CD4-positive, alpha-beta T cell (primary cell): ENCODE measurements at regions not wholly inside any gene's neighbourhood (a gene's known extent, or its start where the extent isn't known, plus 50 kb on each side); places are given as distances from the start of the nearest gene placed in this dataset.

Experiments
- ATAC-seq: fragments of 200-7000 bp; cut with Tn5 transposase; one replicate; pipeline ENCODE4 v1.10.0; 2022; ENCODE audit warnings: mild to moderate bottlenecking; ENCODE audit not compliant: poor library complexity
- CTCF ChIA-PET: fragments of 350-600 bp; sonication (Branson Sonifier 250); formaldehyde crosslinking; loops from one replicate; lab custom pipeline; 2021; ENCODE audit warnings: antibody characterized with exemption, inconsistent platforms; lab: Charles Lee
- POLR2A ChIA-PET: fragments of 350-600 bp; sonication (Branson Sonifier 250); formaldehyde crosslinking; loops from one replicate; lab custom pipeline; 2021; ENCODE audit warnings: antibody characterized with exemption, inconsistent platforms; lab: Charles Lee
- DNase-seq, 14 experiments: peaks; one replicate each; pipeline ENCODE4 v3.0.0-alpha.2; 2013 to 2020; ENCODE audit warnings: mixed read lengths in 2 of 14
- H3K27ac ChIP-seq, 2 donors: one replicate each; pipeline versions ENCODE4 v1.5.1 to v1.7.0; 2013; ENCODE audit warnings: low read length in 2 of 2, low read depth in 1 of 2, mild to moderate bottlenecking in 1 of 2
- H3K27me3 ChIP-seq, 2 experiments: 1 replicate in 1 of 2; 2 replicates in 1 of 2; pipeline versions ENCODE4 v1.6.1 to v1.7.0; 2013; ENCODE audit warnings: low read length in 2 of 2, control low read depth in 1 of 2, mild to moderate bottlenecking in 1 of 2, moderate library complexity in 1 of 2; ENCODE audit not compliant: insufficient read depth in 2 of 2, control insufficient read depth in 1 of 2
- H3K36me3 ChIP-seq: one replicate; pipeline ENCODE4 v1.6.1; 2013; ENCODE audit warnings: low read length, control low read depth; ENCODE audit not compliant: insufficient read depth
- H3K4me1 ChIP-seq: one replicate; pipeline ENCODE4 v1.6.1; 2013; ENCODE audit warnings: low read length, control low read depth; ENCODE audit not compliant: insufficient read depth
- H3K4me3 ChIP-seq: one replicate; pipeline ENCODE4 v1.5.1; 2013; ENCODE audit warnings: mild to moderate bottlenecking, low read length, moderate library complexity
- H3K9me3 ChIP-seq, 2 experiments: 1 replicate in 1 of 2; 2 replicates in 1 of 2; pipeline versions ENCODE4 v1.6.1 to v1.7.0; 2013; ENCODE audit warnings: low read length in 2 of 2, mild to moderate bottlenecking in 2 of 2, control low read depth in 1 of 2, moderate library complexity in 1 of 2; ENCODE audit not compliant: control insufficient read depth in 1 of 2, insufficient read depth in 1 of 2
- H3K27ac Mint-ChIP-seq: one replicate; pipeline ENCODE4 v1.8.0; 2020; ENCODE audit warnings: mixed read lengths
- H3K27me3 Mint-ChIP-seq: one replicate; pipeline ENCODE4 v1.8.0; 2021; ENCODE audit warnings: mixed read lengths
- H3K36me3 Mint-ChIP-seq: one replicate; pipeline ENCODE4 v1.8.0; 2021; ENCODE audit warnings: low read depth, mixed read lengths
- H3K4me1 Mint-ChIP-seq: one replicate; pipeline ENCODE4 v1.8.0; 2021; ENCODE audit warnings: low read depth, mixed read lengths
- H3K4me3 Mint-ChIP-seq: one replicate; pipeline ENCODE4 v1.8.0; 2020; ENCODE audit warnings: mild to moderate bottlenecking, mixed read lengths
- H3K9me3 Mint-ChIP-seq: one replicate; pipeline ENCODE4 v1.8.0; 2020; ENCODE audit warnings: mixed read lengths
- intact Hi-C, 2 experiments: fragments of 100-400 bp; cut with DNase I in 1 of 2; cut with micrococcal nuclease in 1 of 2; formaldehyde crosslinking; loops; one replicate each; pipeline versions ENCODE4 v1.15.1 to v1.9.0; 2023 to 2025; cut with DNase I, micrococcal nuclease
- TF ChIP-seq, protein P1 (sequence below): fragments of 200-600 bp; IDR thresholded peaks from one replicate; pipeline ENCODE4 v1.8.0; 2022; ENCODE audit warnings: antibody characterized with exemption, mild to moderate bottlenecking

DNA sequence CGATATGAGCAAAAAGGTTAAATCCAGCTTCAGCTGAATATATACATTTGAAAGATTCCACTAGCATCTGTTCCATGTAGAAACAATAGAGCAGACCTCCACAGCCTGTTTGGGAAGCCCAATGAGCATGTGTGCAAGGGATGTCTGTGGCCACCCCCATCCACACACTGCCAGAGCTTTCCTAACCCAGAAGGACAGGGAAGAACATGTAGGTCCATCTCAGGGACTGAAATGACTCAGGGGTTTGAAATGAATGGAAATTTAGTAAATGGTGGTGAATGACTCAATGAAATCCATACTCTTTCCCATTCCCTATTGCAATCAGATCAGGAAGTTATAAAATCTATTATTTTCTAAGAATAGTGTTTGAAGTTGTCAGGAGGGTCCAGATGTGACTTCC lies 397.2 kb downstream of the DUSP10 start:
- Histone ChIP-seq H3K9me3 (peaks cover 0 to 3% of the 10 kb centered on the region in 2 experiments), H3K4me1 (no peaks in the 10 kb centered on the region), H3K4me3 (no peak overlapping the region), H3K36me3 (no peaks in the 10 kb centered on the region), H3K27me3 (peaks cover 0 to 3% of the 10 kb centered on the region in 2 experiments), H3K27ac (no peak overlapping the region)
- H3K27me3 Mint-ChIP-seq: peaks cover 4% of the 10 kb centered on the region
- H3K9me3 Mint-ChIP-seq: no peaks in the 10 kb centered on the region
- no peak overlapping the region for H3K27ac Mint-ChIP-seq
- DNase-seq: no peak
- H3K4me3 Mint-ChIP-seq: no peak overlapping the region
- no peak for ATAC-seq
- intact Hi-C loops: no loop called here
- TF ChIP-seq, protein P1, sequence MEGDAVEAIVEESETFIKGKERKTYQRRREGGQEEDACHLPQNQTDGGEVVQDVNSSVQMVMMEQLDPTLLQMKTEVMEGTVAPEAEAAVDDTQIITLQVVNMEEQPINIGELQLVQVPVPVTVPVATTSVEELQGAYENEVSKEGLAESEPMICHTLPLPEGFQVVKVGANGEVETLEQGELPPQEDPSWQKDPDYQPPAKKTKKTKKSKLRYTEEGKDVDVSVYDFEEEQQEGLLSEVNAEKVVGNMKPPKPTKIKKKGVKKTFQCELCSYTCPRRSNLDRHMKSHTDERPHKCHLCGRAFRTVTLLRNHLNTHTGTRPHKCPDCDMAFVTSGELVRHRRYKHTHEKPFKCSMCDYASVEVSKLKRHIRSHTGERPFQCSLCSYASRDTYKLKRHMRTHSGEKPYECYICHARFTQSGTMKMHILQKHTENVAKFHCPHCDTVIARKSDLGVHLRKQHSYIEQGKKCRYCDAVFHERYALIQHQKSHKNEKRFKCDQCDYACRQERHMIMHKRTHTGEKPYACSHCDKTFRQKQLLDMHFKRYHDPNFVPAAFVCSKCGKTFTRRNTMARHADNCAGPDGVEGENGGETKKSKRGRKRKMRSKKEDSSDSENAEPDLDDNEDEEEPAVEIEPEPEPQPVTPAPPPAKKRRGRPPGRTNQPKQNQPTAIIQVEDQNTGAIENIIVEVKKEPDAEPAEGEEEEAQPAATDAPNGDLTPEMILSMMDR: no peak
- no peaks in the 10 kb centered on the region for H3K4me1 Mint-ChIP-seq
- CTCF ChIA-PET: no interaction called here
- POLR2A ChIA-PET: no interaction called here
- H3K36me3 Mint-ChIP-seq: no peaks in the 10 kb centered on the region

DNA sequence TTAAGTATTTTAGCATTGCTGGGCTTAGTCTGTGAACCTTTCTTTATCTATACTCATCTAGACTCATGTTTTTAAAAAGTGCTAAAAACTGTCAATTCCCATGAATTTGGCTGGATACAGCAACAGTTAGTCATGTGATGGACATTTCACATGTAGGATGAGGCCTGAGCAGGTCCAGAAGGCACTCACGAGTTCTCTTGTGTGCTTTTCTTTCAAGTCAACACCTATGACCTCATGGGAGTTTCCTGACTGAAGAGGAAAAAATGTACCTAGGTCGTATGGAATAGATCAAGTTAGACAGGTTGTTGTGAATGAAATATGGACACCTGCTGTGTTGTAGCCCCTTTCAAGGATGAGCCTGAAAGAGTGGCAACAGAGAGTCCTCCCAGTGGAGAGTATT lies 394.2 kb downstream of the DUSP10 start:
- Mint-ChIP-seq H3K27ac (no peak overlapping the region), H3K4me3 (no peak overlapping the region), H3K9me3 (no peaks in the 10 kb centered on the region), H3K27me3 (no peaks in the 10 kb centered on the region), H3K4me1 (no peaks in the 10 kb centered on the region), H3K36me3 (no peaks in the 10 kb centered on the region)
- TF ChIP-seq, protein P1: no peak
- intact Hi-C loops: no loop called here
- DNase-seq (no peak), ATAC-seq (no peak)
- Histone ChIP-seq H3K9me3 (peaks cover 0 to 3% of the 10 kb centered on the region in 2 experiments), H3K27me3 (peaks cover 0 to 3% of the 10 kb centered on the region in 2 experiments), H3K4me3 (no peak overlapping the region), H3K27ac (no peak overlapping the region), H3K36me3 (no peaks in the 10 kb centered on the region), H3K4me1 (no peaks in the 10 kb centered on the region)
- POLR2A ChIA-PET: no interaction called here
- CTCF ChIA-PET: no interaction called here

DNA sequence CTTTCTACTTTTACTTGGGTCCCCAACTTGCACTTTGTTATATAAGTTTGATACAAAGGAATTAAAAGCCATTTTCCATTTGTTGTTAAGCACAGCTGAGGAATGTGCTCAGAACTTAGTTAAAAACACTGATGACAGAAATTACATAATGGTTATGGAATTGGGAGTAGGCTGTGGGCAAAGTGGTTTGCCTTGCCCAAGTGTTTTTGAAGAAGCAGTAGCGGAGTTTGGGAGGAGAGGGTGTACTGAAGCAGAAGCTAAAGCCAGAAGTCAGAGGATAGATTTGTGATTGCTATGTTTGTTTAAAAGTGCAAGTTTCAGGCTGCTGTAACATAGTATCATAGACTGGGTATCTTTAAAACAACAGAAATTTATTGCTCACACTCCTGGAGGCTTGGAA lies 391.8 kb downstream of the DUSP10 start:
- intact Hi-C loops: loop anchor here in 1 of 2 experiments (10.0 kb wide), 1 partner anchor 1105 kb away; no protein-coding TSS in a partner anchor
- no peaks in the 10 kb centered on the region for H3K9me3 Mint-ChIP-seq

More for the DNA sequence above, 391.8 kb downstream of the DUSP10 start:
- DNase-seq (no peak), ATAC-seq (no peak)
- TF ChIP-seq, protein P1: no peak
- Mint-ChIP-seq H3K27me3 (no peaks in the 10 kb centered on the region), H3K27ac (no peak overlapping the region), H3K4me1 (no peaks in the 10 kb centered on the region), H3K36me3 (no peaks in the 10 kb centered on the region), H3K4me3 (no peak overlapping the region)
- ChIA-PET CTCF (no interaction called here), POLR2A (no interaction called here)
- Histone ChIP-seq H3K27ac (no peak overlapping the region), H3K27me3 (no peaks in the 10 kb centered on the region), H3K4me3 (no peak overlapping the region), H3K4me1 (no peaks in the 10 kb centered on the region), H3K9me3 (peaks cover 0 to 3% of the 10 kb centered on the region in 2 experiments), H3K36me3 (no peaks in the 10 kb centered on the region)
